MM.1S (cell line): ENCODE measurements at regions not wholly inside any gene's neighbourhood (a gene's known extent, or its start where the extent isn't known, plus 50 kb on each side); places are given as distances from the start of the nearest gene placed in this dataset.

Source experiments
- CTCF ChIP-seq: fragments of 300-600 bp; sonication (generic); IDR thresholded peaks from 2 replicates; pipeline ENCODE4 v1.5.1; 2016; ENCODE audit warnings: antibody characterized with exemption, low read length, mixed read lengths
- EZH2 ChIP-seq: fragments of 300-600 bp; sonication (generic); optimal IDR thresholded peaks from 2 replicates; pipeline ENCODE3; 2017; ENCODE audit warnings: low read depth, mild to moderate bottlenecking, antibody characterized with exemption, low read length, mixed read lengths

- TF ChIP-seq CTCF (no peak), EZH2 (no peak)
These were observed 512.2 kb upstream of the NR5A2 start for GRCh38 chr1:199515261-199515660.
